ENCODE measurements at regions not wholly inside any gene's neighbourhood (a gene's known extent, or its start where the extent isn't known, plus 50 kb on each side); places are given as distances from the start of the nearest gene placed in this dataset.

DNA sequence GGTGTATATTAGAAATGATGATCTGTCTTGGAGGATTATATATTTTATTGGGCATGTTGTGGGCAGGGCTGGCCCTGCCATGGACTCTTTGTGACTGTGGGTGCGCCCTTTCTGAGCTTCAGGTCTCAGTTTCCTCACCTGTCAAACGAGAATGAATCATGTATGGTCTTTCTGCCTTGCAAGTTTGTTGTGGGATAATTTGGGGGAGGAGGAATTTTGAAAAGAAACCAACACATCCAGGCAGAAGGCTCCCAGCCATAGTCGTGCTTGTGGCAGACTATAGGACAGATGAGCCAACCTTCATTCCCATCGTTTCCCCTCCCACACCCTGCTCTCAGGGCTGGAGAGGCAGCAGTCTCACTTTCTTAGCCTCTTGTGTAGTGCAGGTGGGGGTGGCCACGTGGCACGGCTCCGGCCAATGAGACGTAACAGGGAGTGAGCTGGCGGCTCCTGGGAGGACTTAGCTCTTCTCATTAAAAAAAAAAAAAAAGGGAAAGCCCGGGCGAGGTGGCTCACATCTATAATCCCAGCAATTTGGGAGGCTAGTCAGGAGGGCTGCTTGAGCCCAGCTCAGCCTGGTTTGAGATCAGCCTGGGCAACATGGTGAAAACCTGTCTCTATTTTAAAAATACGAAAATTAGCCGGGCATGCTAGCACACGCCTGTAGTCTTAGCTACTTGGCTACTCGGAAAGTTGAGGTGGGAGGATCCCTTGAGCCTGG lies 63.1 kb downstream of the RHOB start:
- Histone ChIP-seq H4K5ac (ENCODE audit: low read depth, low read length) (no peak overlapping the region), H3K4ac (ENCODE audit: low read depth, low read length) (no peak overlapping the region), H4K8ac (ENCODE audit: low read depth in 2 of 2, low read length in 2 of 2) (peak overlapping the region in 1 of 2 experiments; percentile 63; a peak in 2 of 4 replicates), H3K9me3 (ENCODE audit: control insufficient read depth, insufficient read depth, low read length) (no peaks in the 10 kb centered on the region), H3K27ac (ENCODE audit: insufficient read depth, low read length) (no peak overlapping the region), H3K14ac (replicated peaks; ENCODE audit: low read depth, low read length) (no peak overlapping the region), H2AK5ac (ENCODE audit: low read depth, low read length) (peak overlapping the region; percentile 61; the same call in 1 of the 2 replicates), H3K9me1 (ENCODE audit: insufficient read depth, low read length) (peaks cover 10% of the 10 kb centered on the region), H4K91ac (ENCODE audit: insufficient read depth, low read depth, low read length) (peak overlapping the region; percentile 28; the same call in 1 of the 2 replicates), H3K23ac (ENCODE audit: low read depth, low read length) (no peak overlapping the region), H2BK15ac (ENCODE audit: low read depth, low read length) (peak overlapping the region; percentile 77; the same call in 2 of the 3 replicates), H3K27me3 (ENCODE audit: control insufficient read depth, insufficient read depth, low read length) (no peaks in the 10 kb centered on the region), H2BK120ac (ENCODE audit: low read depth, low read length) (0 out of 2 replicates have a peak overlapping the region, but pooled peaks have one; percentile 6), H3K18ac (ENCODE audit: low read depth, low read length) (no peak overlapping the region), H3K79me1 (ENCODE audit: low read depth in 1 of 2, low read length in 2 of 2) (no peaks in the 10 kb centered on the region), H4K20me1 (ENCODE audit: insufficient read depth, low read length) (no peaks in the 10 kb centered on the region), H3K56ac (ENCODE audit: extremely low read depth, insufficient read depth, low read length) (no peak overlapping the region), H2BK20ac (ENCODE audit: low read depth, low read length) (peak overlapping the region; percentile 27; the same call in 1 of the 2 replicates), H2AFZ (replicated peaks; ENCODE audit: low read length, poor library complexity) (peak overlapping the region; percentile 72), H3K4me2 (ENCODE audit: low read depth, low read length) (no peak overlapping the region), H3K9ac (ENCODE audit: low read depth, low read length) (no peak overlapping the region), H3K36me3 (ENCODE audit: control insufficient read depth, insufficient read depth, low read length) (no peaks in the 10 kb centered on the region), H2AK9ac (replicated peaks; ENCODE audit: low read depth, low read length, poor library complexity) (no peak overlapping the region), H3K4me1 (ENCODE audit: control insufficient read depth, insufficient read depth, low read length) (peaks cover 14% of the 10 kb centered on the region), H2BK5ac (ENCODE audit: low read depth, low read length, poor library complexity, severe bottlenecking) (no peak overlapping the region), H3K4me3 (ENCODE audit: insufficient read depth, low read depth, low read length) (no peak overlapping the region)
- in situ Hi-C loops (cut with MboI; ENCODE audit: low sequenced_read_pairs) (no loop called here), dilution Hi-C loops (cut with HindIII; ENCODE audit: low sequenced_read_pairs, unreplicated experiment) (no loop called here), intact Hi-C loops (cut with micrococcal nuclease) (loop anchor here (5.0 kb wide), 2 partner anchors 102 to 127 kb away; no protein-coding TSS in a partner anchor)
- TF ChIP-seq, protein P1, sequence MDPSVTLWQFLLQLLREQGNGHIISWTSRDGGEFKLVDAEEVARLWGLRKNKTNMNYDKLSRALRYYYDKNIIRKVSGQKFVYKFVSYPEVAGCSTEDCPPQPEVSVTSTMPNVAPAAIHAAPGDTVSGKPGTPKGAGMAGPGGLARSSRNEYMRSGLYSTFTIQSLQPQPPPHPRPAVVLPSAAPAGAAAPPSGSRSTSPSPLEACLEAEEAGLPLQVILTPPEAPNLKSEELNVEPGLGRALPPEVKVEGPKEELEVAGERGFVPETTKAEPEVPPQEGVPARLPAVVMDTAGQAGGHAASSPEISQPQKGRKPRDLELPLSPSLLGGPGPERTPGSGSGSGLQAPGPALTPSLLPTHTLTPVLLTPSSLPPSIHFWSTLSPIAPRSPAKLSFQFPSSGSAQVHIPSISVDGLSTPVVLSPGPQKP (IDR thresholded peaks at IDR 0.05; ENCODE audit: borderline replicate concordance, low read depth, low read length) = no peak
- TF ChIP-seq, protein P2, sequence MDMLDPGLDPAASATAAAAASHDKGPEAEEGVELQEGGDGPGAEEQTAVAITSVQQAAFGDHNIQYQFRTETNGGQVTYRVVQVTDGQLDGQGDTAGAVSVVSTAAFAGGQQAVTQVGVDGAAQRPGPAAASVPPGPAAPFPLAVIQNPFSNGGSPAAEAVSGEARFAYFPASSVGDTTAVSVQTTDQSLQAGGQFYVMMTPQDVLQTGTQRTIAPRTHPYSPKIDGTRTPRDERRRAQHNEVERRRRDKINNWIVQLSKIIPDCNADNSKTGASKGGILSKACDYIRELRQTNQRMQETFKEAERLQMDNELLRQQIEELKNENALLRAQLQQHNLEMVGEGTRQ (IDR thresholded peaks at IDR 0.05; ENCODE audit: low read depth, low read length) = peak; percentile 81
- TF ChIP-seq FOS (IDR thresholded peaks at IDR 0.05; ENCODE audit: low read depth, low read length) = 0 out of 2 replicates have a peak, but pooled peaks have one; percentile 5
- CTCF ChIA-PET = no interaction called here
- POLR2A ChIA-PET (ENCODE audit: unreplicated experiment) = interaction anchor here (0.6 kb wide), 1 partner anchor 60 kb away, joined by 3 read pairs; no protein-coding TSS in a partner anchor
- DNase-seq (peak; percentile 49), ATAC-seq (ENCODE audit: low read depth) (no peak)
- no TSS peak for BruUV-seq (replicated peaks)
- 100% methylated on average over 1 of the region's 15 CpGs; no CpG with 5 or more reads in 1 of the 2 experiments for WGBS, 2 experiments (ENCODE audit: extremely low coverage in 2 of 2, insufficient read length in 1 of 2)
